Activated T-cell treated with anti-CD3 and anti-CD28 coated beads, Interleukin-2, amount 50 U/mL, for 48 hours (primary cell): ENCODE measurements at regions not wholly inside any gene's neighbourhood (a gene's known extent, or its start where the extent isn't known, plus 50 kb on each side); places are given as distances from the start of the nearest gene placed in this dataset.

Source experiments
- DNase-seq, 2 experiments: peaks; one replicate each; pipeline ENCODE4 v3.0.0-alpha.2; 2020

DNA sequence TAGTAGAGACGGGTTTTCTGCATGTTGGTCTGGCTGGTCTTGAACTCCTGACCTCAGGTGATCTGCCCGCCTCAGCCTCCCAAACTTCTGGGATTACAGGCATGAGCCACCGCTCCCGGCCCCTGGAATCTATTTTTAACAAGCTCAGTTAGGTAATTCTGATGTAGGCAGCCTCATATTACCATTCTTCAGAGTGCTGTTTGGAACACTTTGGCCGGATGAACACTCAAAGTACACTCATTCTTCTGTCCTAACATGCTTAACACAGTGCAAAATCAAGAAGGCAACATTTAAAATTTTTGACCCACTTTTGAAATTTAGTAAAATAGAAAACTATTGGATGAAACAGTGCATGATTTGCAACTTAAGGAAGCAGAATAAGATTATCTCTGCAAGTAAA lies 586.7 kb upstream of the CHORDC1 start:
- DNase-seq = no peak

DNA sequence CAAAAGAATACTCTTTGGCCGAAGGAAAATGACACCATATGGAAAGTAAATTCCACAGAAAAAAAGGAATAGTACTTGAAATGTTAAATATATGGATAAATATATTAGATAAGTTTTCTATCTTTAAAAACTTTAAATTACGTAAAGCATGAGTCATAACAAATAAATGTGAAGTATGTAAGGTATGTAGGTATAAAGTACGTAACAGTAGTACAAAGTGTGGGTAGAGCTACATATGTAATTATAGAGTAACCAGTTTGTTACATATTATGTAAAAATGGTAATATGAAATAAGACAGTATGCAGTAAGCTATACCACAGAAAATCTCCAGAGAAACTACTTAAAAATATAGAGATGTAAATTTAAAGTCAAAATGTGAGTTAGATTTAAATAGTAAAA lies 582.3 kb upstream of the CHORDC1 start:
- no peak for DNase-seq

DNA sequence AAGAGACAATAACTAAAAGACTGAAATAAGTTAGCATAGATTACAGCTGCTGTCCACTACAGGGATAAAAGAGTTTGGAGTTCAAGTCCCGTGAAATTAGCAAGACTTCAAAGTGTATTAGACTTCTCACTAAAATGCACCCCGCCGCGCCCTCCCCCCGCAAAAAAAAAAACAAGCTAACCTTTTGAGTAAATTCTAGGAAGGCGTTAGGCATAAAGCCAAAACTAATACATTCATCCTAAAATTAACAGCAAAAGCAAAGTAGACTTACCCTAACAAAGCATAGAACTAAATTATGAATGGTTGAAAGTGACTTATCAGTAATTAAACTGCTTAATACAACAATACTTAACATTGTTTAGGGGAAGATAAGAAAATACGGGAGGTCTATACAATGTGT lies 581.0 kb upstream of the CHORDC1 start:
- DNase-seq = no peak

DNA sequence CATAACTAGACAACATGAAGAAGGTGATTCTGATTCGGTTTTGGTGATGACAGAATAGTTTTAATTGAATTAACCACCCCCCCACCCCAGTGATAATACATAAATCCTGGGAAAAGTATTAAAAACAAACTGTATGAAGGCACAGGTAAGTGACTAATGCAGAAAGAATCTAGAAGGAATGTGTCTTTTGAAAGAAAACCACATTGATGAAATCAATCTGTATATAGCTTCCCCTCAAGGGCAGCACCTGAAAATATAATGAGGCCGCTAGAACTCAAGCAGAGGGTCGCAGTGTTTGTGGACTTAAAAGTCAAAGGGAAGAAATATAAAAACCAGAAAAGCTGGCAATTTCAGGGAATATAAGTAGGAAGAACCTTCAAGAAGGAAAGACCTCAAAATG lies 580.5 kb upstream of the CHORDC1 start:
- DNase-seq = no peak

DNA sequence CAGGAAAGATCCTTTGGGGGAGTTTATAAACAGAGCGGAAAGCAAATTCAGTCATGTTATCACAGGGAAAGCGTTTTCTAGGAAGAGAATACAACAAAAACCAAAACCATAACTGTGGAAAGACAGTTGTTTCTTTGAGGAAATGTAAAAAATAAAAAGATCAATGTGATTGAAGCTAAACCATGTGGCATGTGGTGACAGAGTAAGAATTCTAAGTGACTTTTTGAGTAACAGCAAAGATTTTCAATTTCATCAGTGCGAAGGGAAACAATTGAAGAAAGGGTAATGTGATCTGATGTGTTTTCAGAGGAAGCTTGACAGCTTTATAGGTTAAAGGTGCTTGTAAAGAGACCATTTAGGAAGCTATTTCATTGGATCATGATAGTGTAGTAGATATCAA lies 575.9 kb upstream of the CHORDC1 start:
- no peak for DNase-seq

DNA sequence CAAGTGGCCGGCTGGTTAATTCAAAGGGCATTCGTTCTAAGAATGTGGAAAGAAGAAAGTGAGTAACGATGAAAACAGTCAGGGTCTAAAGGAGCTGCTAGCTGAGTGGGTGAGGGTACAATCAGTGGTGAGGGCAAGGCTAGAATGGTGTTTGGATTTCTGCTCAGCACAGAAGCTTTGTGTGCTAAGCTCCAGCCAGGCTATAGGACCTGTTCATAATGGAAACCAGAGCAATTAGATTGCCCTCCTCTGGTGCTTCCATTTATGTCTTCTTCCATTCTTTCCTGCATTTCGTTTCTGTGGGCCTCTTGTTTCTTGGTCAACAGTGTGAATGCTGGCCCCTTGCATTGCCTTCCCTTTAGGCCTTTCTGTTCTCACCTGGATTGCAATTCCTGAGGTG lies 572.9 kb upstream of the CHORDC1 start:
- DNase-seq = no peak

DNA sequence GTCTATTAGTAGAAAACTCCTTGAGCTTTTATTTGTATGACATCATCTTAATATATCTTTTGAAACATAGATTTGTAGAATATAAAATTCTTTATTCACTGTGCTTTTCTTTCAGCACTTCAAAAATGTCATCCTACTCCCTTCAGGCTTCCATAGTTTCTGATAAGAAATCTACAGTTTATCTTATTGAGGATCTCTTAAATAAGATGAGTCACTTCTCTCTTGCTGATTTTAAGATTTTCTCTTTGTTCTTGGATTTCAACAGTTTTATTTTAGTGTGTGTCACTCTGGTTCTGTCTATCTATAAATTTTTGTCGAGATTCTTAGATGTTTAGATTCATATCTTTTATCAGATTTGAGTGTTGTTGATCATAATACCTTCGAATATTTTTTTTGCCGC lies 566.1 kb upstream of the CHORDC1 start:
- DNase-seq = no peak

DNA sequence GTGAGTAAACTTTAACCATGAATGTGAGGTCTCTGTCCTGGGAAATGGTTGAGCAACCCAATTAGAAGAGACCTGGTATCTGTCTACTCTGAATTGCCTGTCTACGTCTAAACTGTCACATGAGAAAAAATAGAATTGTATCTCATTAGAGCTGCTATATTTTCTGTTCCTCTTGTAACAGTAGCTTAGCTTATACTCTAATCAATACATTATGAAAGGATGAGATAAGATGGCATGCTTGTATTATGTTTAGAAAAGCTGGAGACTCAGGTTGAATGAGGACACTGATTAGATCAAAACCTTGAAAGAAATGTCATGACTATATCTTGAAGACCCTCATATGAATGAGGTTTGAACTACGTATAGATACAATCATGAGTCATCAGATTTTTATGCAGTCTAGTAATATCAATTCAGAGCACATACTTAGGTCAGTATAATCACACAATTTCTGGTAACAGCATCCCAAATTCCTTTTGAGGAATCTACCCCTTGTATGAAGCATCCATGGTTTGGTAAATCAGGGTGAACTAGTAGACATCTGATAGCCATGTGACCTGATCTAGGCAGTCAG lies 561.5 kb upstream of the CHORDC1 start:
- DNase-seq = no peak

DNA sequence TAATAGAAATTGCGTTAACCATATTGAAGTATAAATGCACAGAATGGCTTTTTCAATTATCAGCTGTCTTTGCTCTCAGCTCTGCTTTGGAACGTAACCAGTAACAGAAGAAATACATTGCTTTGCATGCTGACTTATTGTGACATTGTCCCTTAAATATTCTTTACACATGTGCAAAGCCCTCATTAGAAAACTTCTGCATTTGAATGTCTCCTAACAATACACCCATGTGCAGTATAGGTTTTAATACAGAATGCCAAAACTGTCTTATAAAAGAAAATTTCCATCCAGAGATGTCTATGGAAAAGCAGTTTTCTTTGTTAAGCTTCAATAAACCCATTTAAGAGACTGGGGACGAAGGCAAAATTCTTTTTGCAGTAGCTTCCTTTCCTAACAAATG lies 560.3 kb upstream of the CHORDC1 start:
- no peak for DNase-seq

DNA sequence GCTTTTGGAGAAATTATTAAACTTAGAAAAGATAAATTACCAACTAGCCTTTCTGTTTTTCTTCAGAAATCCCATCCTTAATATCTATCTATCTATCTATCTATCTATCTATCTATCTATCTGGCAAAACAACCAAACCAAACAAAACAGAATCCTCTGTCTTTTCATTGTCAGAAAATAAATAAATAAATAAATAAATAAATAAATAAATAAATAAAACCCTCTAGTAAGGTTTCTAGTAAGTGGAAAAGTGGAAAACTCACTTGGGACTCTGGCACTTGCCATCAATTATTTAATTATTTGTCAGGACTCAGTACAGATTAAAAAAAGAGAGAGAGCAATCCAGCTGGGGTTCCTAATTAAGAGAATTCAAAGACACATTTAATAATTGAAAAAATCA lies 556.2 kb upstream of the CHORDC1 start:
- no peak for DNase-seq

DNA sequence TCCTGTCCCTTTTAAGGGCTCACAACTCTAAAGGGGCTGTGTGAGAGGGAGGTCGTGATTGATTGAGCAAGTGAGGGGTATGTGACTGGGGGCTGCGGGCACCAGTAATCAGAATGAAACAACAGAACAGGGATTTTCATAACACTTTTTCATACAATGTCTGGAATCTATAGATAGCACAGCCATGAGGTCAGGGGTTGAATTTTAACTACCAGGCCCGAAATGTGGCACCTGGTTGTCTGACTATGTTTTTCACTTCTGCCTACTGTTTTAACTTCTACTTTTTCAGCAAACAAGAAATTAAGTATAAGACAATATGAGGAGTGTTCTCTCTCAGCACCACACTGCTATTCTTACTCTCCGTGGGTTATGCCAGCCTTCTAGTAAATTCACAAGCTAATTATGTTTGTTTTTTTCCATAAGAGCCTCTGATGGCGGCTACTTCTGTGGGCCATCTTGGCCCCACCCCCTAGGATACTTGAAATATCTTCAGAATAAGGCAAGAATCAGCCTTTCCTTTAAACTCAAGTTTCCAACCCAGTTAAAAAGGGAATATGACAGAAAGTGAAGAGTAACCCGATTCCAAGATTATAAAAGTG lies 552.8 kb upstream of the CHORDC1 start:
- no peak for DNase-seq

DNA sequence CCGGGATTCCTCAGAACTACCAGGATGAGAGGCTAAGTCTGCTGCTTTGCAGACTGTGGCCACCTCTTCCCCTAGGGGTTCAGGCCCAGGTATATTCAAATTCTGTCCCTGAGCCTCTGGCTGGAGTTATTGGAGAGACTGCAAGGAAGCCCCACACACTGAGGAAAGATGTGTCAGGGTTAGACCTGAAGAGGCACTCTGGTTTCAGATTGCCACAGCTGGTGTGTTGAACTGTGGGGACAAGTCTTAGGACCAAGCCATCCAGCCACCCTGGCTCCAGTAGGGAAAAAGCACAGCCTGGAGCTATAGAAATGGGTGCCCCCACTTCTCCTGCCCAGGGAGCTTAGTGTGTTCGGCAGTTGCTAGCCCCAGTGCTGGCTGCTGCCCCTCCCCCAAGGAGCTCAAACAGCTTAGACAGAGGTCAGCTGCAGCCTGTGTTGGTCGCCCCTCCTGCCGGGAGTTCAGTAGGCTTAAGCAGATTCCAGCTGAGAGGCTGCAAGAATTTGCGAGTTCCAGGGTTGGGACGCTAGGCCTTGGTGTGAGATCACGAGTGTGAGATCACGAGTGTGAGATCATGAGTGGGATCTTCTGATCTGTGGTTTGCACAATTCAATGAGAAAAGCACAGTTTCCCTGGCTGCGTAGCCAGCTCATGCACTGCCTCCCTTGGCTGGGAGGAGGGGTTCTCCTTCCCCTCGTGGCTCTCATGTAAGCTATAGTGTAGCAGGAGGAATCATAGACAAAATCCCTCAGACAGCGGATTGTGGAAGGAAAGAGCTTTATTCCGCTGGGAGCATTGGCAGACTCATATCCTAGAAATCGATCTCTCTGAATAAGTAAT lies 552.1 kb upstream of the CHORDC1 start:
- DNase-seq = no peak

DNA sequence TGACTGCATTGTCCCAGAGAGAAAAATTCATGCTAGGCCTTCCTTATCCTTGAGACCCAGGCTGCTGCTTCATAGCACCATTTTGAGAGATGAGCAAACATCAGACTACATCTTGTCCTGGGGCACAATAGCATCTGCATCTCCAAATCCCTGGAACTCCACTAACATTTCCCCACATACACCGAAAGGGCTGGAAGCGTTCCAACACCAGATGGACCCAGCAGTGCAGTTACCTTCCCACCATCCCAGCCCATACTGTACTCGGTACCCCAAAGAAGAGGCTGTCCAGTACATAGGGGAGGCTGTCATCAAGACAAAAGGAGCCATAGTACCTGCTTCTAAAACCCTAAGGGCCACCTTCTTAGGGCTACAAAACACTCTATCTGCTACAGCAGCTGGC lies 547.2 kb upstream of the CHORDC1 start:
- DNase-seq = no peak

DNA sequence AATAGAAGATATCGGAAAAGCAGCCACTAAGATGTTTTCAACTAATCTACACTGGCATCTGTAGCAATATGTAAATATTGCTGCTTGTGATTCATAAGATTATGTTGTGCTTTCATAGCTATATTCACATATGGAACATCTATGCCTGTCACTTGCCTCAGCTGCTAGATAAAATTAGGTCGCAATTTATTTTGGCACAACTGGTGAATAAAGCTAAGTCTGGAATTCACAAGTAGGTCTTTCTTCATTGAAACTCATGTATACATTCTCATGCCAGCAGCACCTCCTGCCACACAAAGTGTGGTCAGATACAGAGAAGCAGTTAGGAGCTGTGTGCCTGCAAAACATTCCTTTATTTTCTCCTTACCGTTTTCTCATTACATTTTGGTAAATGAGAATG lies 543.3 kb upstream of the CHORDC1 start:
- DNase-seq = no peak

DNA sequence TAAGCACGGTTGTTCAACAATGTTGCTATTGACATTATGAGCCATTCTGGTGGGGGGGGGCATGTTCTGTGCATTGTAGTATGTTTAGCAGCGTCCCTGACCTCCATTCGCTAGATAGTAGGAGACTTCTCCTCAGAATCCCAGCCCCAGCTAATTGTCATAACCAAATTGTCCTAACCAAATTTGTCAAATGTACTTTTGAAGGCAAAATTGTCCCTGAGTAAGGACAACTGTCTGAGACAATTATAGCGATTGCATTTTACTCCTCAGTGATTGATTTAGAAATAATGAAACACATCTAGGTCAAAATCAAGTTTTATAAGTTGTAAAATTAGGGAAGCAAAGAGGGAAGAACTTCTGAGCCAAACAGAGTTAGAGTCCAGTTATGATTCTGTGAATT lies 541.8 kb upstream of the CHORDC1 start:
- no peak for DNase-seq

DNA sequence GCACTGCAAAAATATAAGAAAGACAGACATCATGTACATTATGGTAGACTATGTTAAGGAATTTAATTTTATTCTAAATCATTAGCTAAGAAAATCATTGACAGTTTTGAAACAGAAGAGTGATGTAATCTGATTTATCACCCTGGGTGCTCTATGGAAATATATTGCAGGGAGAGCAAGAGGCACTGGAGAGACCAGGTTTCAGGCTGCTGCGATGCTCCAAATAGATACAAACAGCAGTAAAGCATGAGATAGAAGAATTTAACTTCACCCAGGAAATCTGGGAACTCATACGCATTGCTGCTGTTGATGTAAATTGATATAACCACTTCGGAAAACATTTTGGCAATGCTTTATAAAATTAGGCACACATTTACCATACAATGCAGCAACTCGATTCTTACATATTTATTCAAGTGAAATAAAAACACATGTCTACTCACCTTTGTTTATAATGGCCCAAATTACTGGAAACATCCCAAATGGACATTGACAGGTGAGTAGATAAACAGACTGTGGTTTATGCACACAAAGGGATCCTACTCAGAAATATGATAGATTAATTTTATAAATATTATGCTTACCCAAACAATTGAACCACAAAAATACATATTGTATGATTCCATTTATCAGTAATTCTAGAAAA lies 535.1 kb upstream of the CHORDC1 start:
- no peak for DNase-seq

DNA sequence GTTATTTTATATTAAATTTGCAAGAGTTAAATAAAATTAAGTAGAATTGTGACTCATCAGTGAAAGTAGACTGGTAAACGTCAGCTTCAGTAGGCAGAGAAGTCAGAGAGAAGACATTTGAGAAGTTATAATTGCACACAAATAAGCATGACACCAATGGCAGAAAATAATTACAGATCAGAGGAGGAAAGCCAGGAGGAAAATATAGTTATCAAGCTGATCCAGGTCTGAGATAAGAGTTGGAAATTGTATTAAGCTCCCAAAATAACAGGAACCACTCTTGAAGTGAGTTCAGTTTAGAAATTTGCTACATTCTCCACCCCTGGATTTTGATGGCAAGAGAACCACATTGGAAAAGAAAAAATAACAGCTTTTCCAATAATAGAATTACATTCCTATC lies 533.8 kb upstream of the CHORDC1 start:
- DNase-seq = no peak

DNA sequence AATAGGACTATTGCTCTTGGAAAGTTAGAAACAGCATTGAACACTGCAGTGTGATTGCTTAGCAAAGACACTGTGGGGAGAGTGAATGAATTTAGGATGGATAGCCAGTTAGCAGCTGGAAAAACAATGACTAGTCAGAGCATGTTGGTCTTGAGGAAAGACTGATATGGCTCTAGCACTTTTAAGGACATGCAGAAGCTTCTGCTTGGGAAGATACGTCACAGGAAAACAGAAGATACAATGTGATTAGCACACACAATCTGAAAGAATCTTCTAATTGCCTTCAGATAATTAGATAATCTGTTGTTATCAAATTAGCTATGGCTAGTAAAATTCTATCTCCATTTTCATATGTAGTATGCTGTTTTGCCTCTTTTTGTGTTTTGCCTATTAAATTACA lies 530.7 kb upstream of the CHORDC1 start:
- no peak for DNase-seq

DNA sequence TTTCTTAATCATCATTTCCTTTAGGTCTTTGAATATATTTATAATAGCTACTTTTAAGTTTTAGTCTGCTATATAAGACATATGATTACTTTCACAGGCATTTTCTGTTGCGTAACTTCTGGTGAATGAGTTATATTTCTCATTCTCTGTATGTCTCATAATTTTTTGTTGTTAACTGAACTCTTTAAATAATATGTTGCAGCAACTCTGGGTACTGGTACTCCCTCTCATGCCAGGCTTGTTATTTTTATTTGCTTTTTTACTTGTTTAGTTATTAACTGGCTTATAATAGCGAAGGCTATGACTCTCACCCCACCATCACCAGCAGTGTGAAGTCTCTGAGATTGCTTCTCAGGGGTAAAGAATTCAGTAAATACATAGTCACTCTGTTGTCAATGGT lies 524.2 kb upstream of the CHORDC1 start:
- no peak for DNase-seq

DNA sequence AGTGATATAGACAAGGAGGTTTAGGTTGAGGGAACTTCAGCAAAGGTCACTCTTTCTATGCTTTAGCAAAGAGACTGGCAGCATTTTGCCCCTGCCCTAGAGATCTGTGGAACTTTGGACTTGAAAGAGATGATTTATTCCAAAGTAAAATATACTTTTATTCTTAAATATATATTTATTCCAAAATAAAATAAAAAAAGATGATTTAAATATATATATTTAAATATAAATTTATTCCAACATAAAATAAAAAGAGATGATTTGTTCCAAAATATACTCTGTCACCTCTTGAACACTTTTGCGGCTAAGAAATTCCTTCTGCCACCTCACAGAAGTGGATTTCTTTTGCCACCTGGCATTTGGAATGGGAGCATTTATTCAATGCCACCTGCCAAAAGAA lies 521.3 kb upstream of the CHORDC1 start:
- DNase-seq = no peak

DNA sequence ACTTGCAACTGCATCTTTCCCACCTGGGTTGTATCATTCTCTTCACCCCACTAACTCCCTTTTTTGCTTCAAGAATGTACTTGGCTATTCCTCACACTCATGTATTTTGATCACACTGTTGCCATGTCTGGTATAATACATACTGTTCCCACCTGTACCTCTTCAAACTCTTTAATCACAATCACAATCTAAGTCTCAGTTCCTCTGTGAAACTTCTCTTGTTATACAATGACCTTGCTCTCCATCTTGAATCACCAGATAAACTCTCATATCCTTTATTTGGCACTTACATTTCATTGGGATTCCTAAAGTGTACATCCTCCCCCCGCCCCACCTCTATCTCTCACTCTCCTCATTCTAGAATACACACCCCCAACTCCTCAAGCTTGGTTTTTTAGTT lies 516.0 kb upstream of the CHORDC1 start:
- DNase-seq = no peak

DNA sequence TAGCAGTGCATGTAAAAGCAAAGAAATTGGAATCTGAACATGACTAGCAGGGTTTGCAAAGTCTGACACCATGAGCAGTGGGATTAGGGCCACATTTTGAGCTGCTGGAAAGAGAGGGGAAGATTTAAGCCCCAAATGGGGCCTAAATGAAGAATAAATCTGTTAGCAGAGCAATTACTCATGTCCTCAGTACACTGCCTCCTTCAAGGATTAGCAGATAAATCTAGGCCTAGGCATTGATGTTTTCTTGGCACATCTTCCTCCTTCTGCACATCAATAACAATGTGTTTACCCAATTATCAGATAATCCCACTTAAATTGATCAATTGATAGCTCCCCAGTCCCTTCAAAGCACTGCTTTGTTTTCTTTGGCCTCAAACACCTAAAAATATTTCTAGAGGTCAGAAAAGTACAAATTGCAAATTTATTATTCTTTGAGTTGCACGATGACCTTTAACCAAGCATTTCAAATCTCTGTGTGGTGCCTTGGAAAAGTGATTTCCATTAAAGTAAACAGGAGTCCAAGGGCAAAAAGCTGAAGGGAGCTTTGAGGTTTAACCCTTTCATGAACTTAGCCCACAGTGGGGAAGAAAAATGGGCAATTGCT lies 514.7 kb upstream of the CHORDC1 start:
- DNase-seq = no peak

DNA sequence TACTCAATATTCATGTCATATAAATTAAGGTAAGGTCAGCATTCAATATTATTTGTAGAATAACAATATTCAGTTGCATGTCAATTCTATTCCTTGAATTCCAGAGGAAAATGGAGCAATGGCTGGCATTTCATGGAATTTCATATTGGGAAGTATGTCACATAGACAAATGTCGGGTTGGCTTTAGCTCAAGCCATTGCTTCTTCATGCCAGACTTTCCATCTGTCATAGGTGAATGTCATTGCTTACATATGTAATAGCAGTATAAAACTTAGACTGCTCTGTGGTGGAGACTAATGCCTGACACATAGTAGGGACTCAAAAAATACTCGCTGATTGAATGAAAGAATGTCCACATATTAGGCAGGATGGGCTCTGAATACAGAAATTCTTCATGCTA lies 509.6 kb upstream of the CHORDC1 start:
- no peak for DNase-seq

DNA sequence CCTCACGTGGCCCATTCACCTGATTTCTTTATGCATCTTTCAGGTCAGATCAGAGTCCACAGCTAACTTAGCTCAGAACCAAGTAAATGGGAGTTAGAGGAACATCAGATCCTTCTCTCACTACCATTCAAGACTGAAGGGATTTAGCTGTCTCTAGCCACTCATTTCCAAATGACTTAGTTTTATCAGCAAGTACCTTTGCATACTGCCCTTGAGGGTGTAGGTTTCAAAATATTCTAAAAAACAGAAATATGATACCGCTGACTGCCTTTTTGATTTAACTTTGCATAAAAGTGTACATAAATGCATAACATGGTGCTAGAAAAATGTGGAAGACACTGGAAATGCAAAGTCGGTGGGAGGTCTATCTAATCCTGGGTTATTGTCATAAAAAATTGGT lies 500.6 kb upstream of the CHORDC1 start:
- DNase-seq = no peak
